Stimulated activated CD4-positive, alpha-beta T cell treated with anti-CD3 and anti-CD28 coated beads, Interleukin-12 subunit alpha, Interleukin-12 subunit beta, amount 100 ng/mL, for 4 hours (primary cell): ENCODE measurements at regions not wholly inside any gene's neighbourhood (a gene's known extent, or its start where the extent isn't known, plus 50 kb on each side); places are given as distances from the start of the nearest gene placed in this dataset.

Experiments
- DNase-seq: peaks from one replicate; pipeline ENCODE4 v3.0.0-alpha.2; 2020

DNA sequence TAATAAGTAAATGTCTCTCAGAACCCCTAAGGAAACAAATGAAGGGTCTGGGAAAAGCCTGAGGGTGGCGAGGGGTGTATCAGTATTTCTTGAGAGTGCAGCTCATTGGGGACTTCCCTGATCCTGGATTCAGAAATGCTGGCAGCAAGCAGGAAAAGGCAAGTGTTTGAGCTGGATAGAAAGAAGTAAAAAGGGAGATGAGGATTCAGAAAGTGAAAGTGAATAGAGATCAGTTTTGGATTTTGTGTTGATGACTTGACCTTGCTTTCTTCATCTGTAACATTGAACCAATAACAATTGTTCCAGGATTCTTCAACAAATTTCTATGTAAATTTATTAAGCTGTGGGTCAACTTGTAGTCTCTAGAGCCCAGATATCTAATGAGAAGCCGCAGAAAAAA is 66.9 kb upstream of the CTSC start:
- no peak for DNase-seq

DNA sequence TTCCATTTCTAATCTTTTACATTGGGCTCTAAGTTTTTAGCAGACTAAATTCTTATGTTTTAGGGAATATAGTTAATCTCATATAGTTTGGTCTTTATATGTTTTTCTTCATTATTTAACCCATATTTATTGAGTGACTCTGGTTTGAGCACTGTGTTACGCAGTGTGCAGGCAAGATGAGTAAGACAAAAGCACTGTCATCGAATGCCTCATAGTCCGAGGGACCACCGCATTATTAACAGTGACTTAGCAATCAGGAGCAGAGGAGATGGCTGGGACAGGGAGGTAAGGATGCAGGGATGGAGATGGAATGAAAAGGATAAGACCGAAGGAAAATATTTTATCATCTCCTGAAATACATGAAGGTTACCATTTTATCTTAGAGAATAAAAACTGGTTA is 65.2 kb upstream of the CTSC start:
- DNase-seq = no peak

GRCh38 chr11:88402192-88402715 is 64.7 kb upstream of the CTSC start:
- DNase-seq = no peak

DNA sequence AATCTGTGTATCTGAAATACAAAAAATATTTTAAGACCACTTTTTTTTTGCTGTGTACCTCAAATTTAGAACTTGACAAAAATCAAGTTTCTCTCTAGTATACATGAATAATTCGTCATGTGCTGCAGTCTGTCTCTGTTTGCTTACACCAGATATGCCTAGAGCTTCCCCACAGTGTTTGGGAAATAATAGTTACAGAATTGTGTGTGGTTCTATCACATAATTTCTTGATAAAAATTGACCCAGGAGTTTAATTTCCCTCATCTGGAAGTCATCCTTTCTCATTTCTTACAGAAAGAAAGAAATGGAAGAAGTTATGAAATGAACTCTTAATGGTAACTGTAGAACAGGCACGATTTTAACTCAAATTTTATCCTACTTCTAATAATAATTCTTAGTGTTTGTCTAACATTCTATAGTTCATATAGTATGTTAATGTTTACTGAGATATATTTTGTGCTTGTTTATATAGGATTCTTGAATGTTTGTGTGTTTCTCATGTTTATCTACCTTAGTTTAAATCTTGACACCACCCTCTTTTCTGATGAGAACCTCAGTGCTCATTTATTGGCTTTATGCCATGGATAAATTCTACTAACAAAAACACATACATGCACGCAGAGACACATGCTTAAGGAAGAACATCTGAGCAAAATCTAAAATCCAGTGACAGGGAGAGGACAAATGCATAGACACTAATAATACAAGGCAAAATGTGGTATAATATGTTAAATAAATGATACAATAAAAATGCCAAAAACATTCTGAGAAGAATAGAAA is 61.4 kb upstream of the CTSC start:
- DNase-seq = no peak

DNA sequence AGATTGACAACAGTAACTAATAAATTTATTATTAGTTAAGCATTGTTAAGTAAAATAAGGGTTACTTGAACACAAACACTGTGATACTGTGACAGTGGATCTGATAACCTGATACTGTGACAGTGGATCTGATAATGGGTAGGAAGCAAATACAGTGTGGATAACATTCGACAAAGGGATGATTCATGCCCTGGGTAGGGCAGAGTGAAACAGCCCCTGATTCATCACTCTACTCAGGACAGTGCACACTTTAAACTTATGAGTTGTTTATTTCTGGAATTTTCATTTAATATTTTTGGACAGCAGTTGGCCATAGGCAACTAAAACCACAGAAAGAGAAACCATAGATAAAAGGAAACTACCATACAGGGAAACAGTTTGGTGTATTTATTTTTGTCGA is 60.8 kb upstream of the CTSC start:
- no peak for DNase-seq

- no peak for DNase-seq
These were observed 52.7 kb upstream of the CTSC start for GRCh38 chr11:88390254-88390653.

DNA sequence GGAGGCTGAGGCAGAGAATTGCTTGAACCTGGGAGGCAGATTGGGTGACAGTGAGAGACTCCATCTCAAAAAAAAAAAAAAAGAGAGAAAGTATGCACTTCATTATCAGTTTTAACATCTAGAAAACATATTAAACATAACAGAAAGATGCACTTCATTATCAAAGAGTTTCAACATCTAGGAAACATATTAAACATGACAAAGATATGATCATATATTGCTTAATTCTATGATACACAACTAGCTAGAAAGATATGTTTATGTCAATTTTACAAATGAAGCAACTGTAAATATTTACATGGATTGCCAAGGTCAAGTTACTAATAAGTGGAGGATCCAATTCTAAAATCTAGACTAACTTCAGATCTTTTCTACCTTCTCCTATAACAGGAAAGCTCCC is 50.4 kb upstream of the CTSC start:
- DNase-seq = no peak
